HG02759 (cell line): ENCODE measurements at regions not wholly inside any gene's neighbourhood (a gene's known extent, or its start where the extent isn't known, plus 50 kb on each side); places are given as distances from the start of the nearest gene placed in this dataset.
A peak's percentile ranks its signal among the peaks of the same experiment; 100 is the strongest.

ENCODE experiments used
- ATAC-seq: cut with Tn5 transposase; IDR thresholded peaks from one replicate; pipeline ENCODE4 v1.9.1; 2021; ENCODE audit warnings: mild to moderate bottlenecking, moderate library complexity; ENCODE audit not compliant: unreplicated experiment

DNA sequence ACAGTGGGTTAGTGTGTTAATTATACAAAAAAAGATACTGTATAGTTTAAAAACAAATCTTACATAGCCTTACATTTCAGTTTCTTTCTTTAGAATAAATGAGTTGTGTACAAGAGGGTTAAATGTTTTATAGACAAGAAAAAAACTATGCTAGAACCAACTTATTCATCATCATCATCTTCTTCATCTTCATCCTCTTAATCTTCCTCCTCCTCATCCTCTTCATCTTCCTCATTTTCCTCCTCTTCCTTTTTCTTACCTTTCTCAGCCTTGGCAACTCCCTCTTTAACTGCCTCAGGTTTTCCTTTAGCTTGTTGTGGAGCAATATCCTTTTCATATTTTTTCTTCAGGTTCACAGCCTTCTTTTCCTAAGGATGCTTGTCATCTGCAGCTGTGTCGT is 53.7 kb downstream of the RPS12 start:
- no peak for ATAC-seq

DNA sequence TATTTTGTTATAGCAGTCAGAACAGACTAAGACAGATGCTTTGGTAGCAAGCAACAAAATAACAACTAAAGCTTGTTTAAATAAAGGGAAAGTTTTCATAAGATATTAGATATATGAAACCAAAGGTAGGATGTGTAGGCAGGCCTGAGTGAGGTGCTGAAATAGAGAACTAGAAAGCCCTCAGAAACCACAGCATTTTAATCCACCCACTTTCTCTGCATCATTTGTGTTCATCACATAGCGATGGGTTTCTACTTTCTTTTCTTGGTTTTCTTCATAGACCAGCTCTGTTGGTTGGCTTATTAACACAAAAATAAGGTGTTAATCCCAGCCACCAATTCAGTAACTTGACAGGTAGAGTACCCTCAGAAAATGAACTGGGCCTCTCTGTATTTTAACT is 58.6 kb downstream of the RPS12 start:
- peak; percentile 100 for ATAC-seq

DNA sequence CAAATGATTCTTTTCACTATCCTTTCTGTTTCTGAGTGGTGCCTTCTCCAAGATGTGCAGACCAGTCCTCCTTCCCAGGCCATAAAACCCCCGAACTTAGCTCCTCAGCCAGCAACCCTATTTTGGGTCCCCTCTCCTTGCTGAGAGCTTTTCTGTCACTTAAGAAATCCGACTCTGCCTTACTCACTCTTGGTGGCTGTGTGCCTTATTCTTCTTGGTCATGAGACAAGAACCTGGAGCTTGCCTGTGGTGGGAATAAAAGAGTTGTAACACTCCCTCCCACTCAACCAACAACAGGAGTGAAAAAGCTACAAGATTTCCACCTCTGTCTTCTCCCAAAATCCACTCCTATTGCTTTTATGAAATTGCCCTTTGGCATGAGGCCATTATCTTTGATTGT is 62.6 kb downstream of the RPS12 start:
- ATAC-seq, result no peak

DNA sequence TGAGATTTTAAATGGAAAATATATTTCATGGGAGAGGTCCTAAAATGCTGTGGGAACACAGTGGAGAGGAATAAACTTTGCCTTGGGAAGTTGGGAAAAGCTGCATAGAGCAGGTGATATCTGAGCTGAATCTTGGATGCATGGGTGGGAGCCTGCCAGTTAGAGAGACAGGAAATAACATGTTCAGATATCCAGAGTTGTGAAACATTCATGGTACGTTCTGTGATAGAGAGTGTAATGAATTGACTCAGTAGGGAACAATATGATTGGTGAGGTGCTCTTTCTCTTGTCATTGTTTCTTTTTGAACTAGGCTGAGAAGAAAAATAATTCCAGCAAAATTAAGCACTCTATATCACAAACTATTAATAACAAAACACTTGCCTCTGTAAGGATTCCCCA is 72.8 kb downstream of the RPS12 start:
- ATAC-seq, result no peak

DNA sequence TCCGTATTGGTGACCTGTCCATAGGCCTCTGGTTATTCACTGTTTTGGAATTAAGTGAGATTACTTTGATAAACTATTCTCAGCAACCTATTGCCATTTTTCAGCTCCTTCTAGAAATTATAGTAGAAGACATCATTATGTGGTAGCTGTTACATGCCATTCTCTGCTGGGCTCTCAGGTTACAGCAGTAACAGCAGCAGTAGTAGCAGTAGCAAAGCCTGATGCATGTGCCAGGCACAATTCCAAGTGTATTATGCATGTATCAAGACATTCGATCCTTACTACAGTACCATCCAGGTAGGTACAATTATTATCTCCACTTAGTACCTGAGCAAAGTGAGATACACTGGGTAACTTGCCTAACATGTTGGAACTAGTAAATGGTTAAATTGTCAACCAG is 74.3 kb downstream of the RPS12 start:
- ATAC-seq, result no peak

DNA sequence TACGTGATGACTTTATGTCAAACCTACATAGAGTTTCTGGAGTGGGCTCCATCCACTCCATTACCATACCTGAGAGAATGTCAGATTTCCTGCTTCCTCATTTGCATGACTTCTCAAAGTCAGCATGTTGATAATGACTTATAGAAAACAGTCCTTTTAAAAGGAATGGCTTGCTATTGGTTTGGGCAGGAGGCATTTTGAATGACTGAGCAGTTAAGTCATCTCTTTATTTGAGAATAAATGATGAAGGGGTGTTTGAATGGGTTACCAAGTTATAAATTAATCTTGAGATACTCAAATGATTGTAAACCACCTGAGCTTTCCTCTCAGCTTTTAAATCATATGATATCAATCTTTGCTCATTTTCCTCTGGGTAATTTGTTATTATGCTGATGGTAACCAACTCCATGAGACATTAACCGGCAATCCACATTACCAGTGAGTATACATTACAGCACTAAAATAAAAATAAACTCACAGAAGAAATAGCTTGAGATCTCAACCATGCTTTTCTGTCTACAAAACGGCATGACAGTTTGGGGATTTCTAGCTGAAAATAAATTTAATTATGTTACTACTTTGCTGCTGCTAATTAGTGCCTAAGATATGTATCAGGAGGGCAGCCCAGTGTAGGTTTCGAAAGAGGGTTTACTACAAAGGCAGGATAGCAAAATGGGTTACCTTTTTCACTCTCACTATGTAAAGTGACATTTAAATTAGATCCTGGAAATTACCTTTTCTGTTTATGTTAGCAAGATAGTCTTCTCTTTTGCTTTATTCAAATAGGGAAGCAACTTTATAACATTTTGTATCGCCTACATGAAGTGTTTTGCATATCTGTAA is 78.8 kb downstream of the RPS12 start:
- no peak for ATAC-seq

DNA sequence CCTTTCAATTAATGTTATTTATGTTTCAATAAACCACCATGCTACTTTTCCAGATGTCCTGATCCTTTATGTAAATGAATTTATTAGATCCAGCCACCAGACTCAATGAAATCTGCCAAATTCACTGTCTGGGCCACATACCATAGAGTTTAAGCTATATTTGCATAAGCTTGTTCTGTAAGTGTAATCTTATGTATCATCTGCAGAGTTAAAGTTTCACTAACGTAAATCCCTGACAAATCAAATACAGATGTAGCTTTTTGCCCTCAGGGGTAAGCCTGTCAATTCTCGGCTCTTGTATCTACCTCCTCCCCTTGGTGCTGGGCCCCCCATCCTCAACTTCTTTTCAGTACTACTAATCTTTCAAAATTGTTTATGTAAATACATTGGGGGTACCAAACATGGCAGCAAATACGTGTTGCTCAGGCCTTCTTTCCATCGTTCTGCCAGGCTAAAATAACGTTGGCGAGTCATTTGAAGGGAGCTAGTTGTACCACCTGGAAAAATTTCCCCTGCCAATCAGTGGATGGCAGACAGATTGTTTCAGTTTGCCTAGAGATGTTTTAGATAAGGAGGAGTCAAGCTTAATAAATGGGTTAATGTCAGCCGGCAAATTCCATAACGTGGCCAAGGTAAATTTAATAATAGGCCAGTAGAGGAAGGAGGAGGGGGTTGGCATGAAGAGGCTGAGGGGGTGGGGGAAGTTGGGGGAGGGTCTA is 79.6 kb downstream of the RPS12 start:
- ATAC-seq, result no peak

DNA sequence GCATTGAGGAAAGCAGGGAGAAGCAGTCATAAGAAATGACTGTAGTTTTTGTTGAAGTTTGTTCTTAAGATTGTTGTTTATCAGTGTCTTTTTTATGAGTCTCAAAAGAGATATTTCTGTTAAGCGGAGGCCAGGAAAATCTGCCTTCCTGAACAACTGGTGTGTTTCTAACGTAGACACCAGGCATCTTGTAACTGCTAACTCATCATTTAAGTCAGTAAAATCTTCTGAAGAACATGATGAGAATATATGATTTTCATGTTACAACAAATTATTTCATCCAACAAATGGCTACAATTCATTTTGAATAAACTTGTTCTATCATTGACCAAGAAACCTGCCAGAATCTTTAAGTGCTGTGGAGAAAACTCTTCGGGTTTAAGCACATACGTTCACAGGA is 84.0 kb downstream of the RPS12 start:
- no peak for ATAC-seq

DNA sequence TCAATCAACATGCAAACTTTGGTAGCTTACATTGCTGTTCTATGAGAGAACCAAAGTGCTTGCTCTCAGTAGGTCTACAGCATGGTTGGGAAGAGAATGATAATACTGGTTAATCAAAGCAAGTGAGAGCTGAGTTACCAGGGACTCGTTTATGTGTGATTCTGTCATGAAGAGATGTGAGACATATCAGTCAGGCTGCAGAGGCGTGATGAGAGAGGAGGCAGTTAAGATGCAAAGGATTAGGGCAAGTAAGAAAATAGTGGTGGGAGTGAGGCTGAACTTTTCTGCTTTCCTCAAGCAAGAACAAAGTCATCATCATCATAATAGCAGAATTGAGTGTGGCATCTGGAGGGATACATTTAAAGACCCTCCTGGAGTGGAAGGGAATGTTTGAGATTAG is 86.5 kb downstream of the RPS12 start:
- no peak for ATAC-seq

DNA sequence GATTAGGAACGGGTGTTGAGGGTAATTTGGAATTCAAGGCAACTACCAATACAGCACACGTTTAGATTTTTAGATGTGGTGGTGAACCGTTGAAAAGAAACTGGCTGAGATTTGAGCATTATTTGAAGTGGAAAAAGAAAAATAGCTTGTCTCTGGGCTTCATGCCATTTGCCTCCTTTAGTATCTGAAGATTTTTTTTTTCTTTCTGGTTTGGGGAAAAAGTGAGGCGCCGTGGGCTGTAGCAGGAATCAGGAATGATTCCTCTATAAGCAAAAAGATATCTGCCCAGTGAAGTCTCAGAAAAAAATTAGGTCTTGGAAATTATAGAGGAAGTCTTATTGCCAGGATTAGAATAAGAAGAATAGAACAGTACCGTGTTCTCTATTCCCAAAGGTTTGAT is 88.5 kb downstream of the RPS12 start:
- ATAC-seq, result no peak

DNA sequence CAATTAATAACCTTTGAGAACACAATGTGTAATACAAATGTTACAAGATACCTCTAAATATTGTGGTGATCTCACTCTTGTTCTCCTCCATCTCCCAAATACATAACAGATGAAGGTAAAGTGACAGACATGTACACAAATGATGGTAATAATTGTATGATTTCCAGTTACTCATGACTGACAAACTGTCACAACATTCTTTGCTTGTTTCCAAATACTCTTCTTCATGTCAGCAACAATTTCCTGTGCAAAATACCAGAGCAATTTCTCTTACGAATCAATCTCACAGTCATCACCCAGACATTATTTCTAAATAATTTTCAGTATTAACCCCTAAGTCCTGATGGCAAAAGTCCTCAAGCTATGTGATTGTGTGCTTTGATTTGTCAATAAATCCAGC is 92.9 kb downstream of the RPS12 start:
- ATAC-seq, result no peak

DNA sequence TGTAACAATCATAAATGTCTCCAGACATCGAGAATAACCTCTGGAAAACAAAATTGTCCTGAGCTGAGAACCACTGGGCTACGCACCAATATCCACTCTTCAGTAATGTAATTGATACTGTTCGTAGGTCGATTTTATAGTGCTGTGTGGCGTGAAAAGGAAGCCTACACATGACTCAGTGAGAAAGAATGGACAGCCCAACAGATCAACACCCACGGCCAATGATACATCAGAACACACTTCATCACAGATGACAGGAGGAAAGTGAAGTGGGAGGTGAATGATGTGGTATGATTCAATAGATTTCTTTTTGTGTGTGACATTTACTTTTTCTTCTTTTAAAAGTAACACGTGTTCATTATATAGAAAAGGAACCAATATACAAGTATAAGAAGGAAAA is 93.5 kb downstream of the RPS12 start:
- no peak for ATAC-seq

DNA sequence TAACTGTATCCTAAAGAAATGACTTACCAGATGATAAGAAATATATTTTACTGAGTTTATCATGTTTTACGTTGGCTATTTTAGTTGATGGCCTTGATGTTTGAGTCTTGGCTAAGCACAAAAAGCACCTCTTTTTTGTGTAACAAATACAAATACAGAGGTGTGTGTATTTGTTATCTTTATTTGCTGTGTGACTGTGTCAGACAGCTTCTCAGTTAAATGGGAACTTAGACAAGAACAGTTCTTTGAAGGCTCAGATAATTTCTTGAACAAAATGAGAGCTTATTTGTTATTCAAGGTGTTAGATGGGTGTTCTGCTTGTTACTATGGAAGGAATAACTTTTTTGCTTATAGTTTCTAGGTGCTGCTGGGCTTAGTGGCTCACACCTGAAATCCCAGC is 95.4 kb downstream of the RPS12 start:
- no peak for ATAC-seq

DNA sequence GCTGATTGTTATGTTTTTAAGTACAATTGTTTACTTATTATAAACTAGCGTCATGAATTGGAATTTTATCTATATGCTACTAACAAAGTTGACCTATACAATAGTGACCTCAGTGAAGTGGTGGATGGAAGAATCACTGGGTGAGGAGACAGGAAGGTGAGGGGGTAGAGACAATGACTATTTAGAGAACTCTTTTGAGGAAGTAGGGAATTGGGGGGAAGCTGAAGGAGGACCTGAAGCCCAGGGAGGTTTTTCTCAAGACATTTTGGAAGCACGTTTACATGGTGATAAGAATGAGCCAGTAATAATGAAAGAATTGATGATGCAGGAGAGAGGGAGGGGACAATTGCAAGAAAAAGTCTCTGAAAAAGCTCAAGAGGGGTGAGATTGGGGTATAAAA is 96.4 kb downstream of the RPS12 start:
- ATAC-seq, result no peak

DNA sequence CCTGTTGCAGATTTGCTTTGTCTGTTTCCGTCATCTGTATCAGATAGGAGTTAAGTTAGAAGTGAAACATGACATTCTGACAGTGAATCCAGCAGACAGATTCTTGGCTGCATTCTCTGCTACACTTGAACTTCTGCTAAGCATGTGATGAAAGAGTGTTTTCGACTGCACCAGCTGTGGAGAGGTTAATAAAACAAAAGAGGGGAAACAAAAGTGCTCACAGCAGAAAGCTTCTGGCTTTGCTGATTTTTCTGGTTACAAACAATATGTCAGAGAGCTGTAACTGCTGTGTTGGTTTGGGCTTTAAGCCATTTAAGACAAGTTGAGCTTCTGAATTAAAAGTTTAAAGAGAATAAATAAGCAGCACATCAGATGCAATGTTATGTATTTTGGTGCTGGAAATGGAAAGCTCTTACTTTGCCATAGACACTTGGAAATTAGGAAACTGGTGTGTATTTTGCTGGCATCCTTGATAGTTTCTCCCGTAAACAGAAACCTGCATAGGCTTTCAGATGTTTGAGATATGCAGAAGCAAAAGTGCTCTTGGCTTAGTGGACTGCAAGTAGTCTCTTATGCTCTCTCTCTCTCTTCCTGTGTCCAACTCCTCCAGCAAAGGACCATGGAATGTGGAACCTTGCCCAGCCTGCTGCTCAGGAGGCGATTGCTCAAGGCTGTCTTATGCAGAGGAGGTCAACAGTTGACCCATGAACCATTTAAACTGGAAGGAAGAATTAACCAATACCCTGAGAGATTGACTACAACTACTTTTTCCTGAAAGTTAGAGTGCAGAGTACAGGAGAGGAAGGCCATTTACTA is 104.9 kb downstream of the RPS12 start:
- no peak for ATAC-seq

DNA sequence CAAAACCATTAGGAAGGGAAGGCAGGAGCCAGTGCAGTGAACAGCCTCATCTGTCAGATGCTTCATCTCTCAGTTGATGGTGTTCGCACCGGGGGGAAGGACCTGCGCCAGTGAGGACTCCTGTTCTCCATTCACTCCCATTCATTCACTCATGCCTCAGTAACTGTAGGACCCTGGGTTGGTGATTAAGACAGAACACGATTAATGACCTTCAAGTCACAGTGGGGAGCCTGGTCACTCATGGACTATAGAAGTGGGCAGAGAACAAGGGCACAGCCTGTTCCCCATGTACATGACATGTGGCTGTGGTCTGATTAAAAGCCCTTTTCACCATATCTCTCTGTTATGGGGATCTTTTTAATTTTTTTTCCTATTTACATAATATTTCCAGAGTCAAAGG is 113.3 kb downstream of the RPS12 start:
- ATAC-seq, result no peak

DNA sequence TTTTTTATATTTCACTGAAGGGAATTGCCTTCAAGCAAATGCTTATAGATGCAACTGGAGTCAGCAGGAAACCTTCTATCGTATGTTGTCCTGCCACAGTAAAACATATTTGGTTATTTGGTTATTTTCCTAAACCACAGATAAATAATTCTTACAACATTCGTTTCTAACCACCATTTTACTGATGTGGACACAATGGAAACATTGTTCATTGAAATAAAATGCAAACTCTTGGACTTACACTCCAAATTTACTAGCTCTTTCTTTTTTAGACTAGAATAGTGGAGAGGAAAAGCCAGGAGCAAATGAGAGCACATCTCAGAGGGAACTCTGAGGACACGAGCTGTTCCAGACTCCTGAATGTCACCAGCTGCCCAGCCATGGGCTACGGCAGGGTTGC is 114.8 kb downstream of the RPS12 start:
- ATAC-seq, result no peak

DNA sequence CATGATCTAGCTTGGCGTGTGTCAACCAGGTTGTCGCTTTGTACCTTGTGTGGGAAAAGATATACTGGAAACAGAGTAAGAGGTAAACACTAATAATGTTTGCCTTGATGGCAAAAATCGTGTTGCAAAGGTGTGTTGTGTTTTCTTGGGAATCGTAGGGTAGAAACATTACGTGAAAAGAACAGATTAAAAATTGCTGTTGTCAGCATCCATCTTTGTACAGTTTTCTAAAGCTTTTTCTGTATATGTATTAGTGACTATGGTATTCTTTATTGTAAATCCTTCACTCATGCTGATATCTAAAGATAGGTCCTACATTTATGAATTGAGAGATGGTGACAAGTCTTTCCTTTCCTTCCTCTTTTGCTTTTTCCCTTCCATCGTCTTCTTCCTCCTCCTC is 116.9 kb downstream of the RPS12 start:
- ATAC-seq, result no peak

DNA sequence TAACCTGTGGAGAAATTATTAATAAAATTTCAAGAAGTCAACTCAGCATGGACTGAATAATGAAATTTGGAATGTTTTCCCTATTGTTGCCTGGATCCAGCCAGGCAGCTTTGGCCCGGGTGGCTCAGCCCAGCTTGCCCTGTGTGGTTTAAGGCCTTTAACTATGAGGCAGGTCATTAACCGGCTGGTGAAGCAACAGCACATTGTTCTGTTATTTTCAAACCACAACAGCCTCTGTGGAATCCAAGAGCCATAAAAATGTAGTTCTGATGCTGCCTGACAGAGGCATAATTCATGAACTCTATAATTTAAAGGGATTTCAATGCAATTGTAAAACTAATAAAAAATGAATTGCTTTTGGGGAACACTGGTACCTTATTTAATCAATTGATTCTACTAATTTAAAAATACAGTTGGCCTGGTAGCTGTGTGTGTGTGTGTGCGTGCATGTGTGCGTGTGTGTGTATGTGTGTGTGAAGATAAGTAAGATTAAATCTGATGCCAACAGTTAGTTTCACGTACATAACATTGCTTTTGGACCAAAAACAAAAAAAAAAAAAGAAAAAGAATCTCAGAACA is 117.7 kb downstream of the RPS12 start:
- ATAC-seq, result no peak

DNA sequence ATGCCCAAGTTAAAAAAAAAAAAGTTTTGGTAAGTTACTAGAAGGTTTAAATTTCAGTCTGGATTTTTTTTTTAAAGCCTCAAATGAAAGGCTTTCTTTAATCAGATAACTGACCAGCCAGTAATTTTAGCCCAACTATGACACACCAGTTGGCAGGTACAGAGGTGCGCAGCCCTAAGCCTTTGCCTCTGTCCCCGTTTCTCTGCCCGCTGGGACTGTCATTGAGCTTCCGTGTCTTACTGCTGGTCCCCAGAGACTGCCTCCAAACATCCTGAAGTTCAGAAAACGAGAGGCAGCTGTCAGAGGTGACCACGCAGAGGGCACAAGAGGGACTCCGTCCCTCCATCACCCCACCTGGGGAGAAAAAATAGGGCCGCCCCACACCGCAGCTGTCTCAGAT is 118.2 kb downstream of the RPS12 start:
- no peak for ATAC-seq

DNA sequence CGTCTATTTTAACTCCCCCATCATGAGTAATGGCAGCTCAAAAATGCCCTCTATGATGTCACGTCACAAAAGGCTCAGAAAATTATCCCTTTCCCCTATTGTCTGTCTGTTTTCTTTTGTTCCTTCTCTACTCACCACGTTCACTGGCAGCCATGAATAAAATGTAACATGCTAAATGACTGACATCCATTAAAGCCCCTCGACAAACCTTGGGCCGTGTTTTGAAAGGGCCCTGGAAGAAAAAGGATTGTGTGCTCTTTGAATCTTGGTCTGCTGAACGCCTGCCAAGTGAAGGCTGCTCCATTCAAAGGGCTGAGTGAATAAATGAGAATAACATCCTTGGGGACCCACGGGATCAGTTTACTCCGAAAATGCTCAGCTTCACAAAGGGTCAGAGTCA is 118.7 kb downstream of the RPS12 start:
- no peak for ATAC-seq
